GM12878 (cell line): ENCODE measurements at regions not wholly inside any gene's neighbourhood (a gene's known extent, or its start where the extent isn't known, plus 50 kb on each side); places are given as distances from the start of the nearest gene placed in this dataset.

Experiments used
- ATAC-seq: fragments of 200-7000 bp; cut with Tn5 transposase; 3 replicates; pipeline ENCODE4 v1.9.1; 2020; ENCODE audit warnings: mild to moderate bottlenecking, moderate library complexity
- BruUV-seq: library from RNA; stranded (reverse); fragments of 400-500 nt; replicated peaks from 2 replicates; lab custom pipeline; 2021; lab: Mats Ljungman, UMichigan
- CTCF ChIA-PET: fragments of 300-600 bp; sonication (Branson Sonifier 250); formaldehyde crosslinking; extraction: SDS; loops from one replicate; lab custom pipeline; 2021; ENCODE audit warnings: inconsistent platforms; lab: Yijun Ruan, JAX
- POLR2A ChIA-PET: fragments of 350-600 bp; formaldehyde crosslinking; extraction: SDS; loops from one replicate; lab custom pipeline; 2021; ENCODE audit warnings: inconsistent platforms; lab: Charles Lee
- RAD21 ChIA-PET: fragments of 300-600 bp; sonication (Branson Sonifier 250); formaldehyde crosslinking; loops from one replicate; lab custom pipeline; 2023; ENCODE audit warnings: antibody characterized with exemption; ENCODE audit not compliant: unreplicated experiment; lab: Charles Lee
- SMC1A ChIA-PET: fragments of 300-600 bp; sonication (Branson Sonifier 250); formaldehyde crosslinking; loops from one replicate; lab custom pipeline; 2023; ENCODE audit not compliant: unreplicated experiment, uncharacterized antibody; lab: Charles Lee
- DNase-seq: peaks from one replicate; pipeline ENCODE4 v3.0.0-alpha.2; 2011; ENCODE audit warnings: low read depth, low spot score
- FAIRE-seq: peaks from 3 replicates; lab custom pipeline; 2011; peaks lifted over from hg19 to GRCh38; lab: Jason Lieb, UNC
- H2AFZ ChIP-seq: 2 replicates; pipeline ENCODE4 v1.6.0; 2011; ENCODE audit warnings: low read depth, low read length, control low read depth; ENCODE audit not compliant: control insufficient read depth
- H3K27ac ChIP-seq: 2 replicates; pipeline ENCODE4 v1.5.1; 2011; ENCODE audit warnings: control low read depth; ENCODE audit not compliant: control insufficient read depth, insufficient read depth
- H3K27me3 ChIP-seq, 2 experiments: replicated peaks in 1 of 2; 2 replicates each; pipeline versions ENCODE4 v1.6.0 to v1.6.1; 2011; ENCODE audit warnings: low read length in 1 of 2; ENCODE audit not compliant: control insufficient read depth in 2 of 2, insufficient read depth in 2 of 2
- H3K36me3 ChIP-seq, 2 experiments: 2 replicates each; pipeline ENCODE4 v1.5.1; 2011; ENCODE audit warnings: low read length in 1 of 2; ENCODE audit not compliant: control insufficient read depth in 2 of 2, insufficient read depth in 2 of 2
- H3K4me1 ChIP-seq: 2 replicates; pipeline ENCODE4 v1.6.1; 2011; ENCODE audit warnings: mild to moderate bottlenecking, low read length, moderate library complexity, mixed read lengths; ENCODE audit not compliant: control insufficient read depth, insufficient read depth
- H3K4me2 ChIP-seq: 2 replicates; pipeline ENCODE4 v1.6.0; 2011; ENCODE audit warnings: control low read depth; ENCODE audit not compliant: control insufficient read depth, insufficient read depth
- H3K4me3 ChIP-seq: fragments of 200-600 bp; sonication (generic); 2 replicates; pipeline ENCODE4 v1.5.1; 2016
- H3K79me2 ChIP-seq: 2 replicates; pipeline ENCODE4 v1.6.0; 2011; ENCODE audit warnings: low read length; ENCODE audit not compliant: control insufficient read depth, insufficient read depth
- H3K9ac ChIP-seq: 2 replicates; pipeline ENCODE4 v1.8.0; 2011; ENCODE audit warnings: low read length, control low read depth, mixed read lengths; ENCODE audit not compliant: control insufficient read depth, insufficient read depth
- H3K9me3 ChIP-seq: replicated peaks from 3 replicates; pipeline ENCODE4 v1.5.1; 2011; ENCODE audit warnings: mild to moderate bottlenecking, low read length; ENCODE audit not compliant: control insufficient read depth, insufficient read depth
- H4K20me1 ChIP-seq: 2 replicates; pipeline ENCODE4 v1.6.0; 2011; ENCODE audit not compliant: control insufficient read depth, insufficient read depth
- SIX5 ChIP-seq: IDR thresholded peaks from 2 replicates; pipeline ENCODE4 v1.6.1; 2011; ENCODE audit warnings: mild to moderate bottlenecking, low read depth, low read length, moderate library complexity; ENCODE audit not compliant: severe bottlenecking
- SUPT20H ChIP-seq: IDR thresholded peaks from 2 replicates; pipeline ENCODE4 v1.6.1; 2011; ENCODE audit warnings: low read depth, mild to moderate bottlenecking, low read length, moderate library complexity, borderline replicate concordance; ENCODE audit not compliant: control insufficient read depth
- ZBTB4 ChIP-seq: fragments of 450-650 bp; formaldehyde crosslinking; IDR thresholded peaks from 2 replicates; pipeline ENCODE4 v1.4.0; 2022; ENCODE audit warnings: mild to moderate bottlenecking, moderate library complexity
- ZNF217 ChIP-seq: fragments of 450-650 bp; IDR thresholded peaks from 2 replicates; pipeline ENCODE4 v1.6.1; 2017; ENCODE audit warnings: antibody characterized with exemption, mild to moderate bottlenecking
- ZNF24 ChIP-seq: fragments of 450-650 bp; IDR thresholded peaks from 2 replicates; pipeline ENCODE4 v1.6.1; 2017; ENCODE audit warnings: antibody characterized with exemption, mild to moderate bottlenecking
- WGBS: methylation state at CpG from one replicate; pipeline ENCODE4 v1.1.6; 2016; ENCODE audit warnings: low lambda C conversion rate; ENCODE audit not compliant: insufficient replicate concordance, insufficient coverage; ENCODE audit errors: missing lambda C conversion rate; 5-methylcytosine and 5-hydroxymethylcytosine counted together
- in situ Hi-C: fragments of 300-500 bp; cut with MboI; formaldehyde crosslinking; loops from 9 replicates; pipeline ENCODE4 v1.14.3; 2018; ENCODE audit warnings: mixed read lengths
- intact Hi-C: fragments of 100-400 bp; cut with micrococcal nuclease; formaldehyde crosslinking; loops from one replicate; pipeline ENCODE4 v1.14.2; 2022; ENCODE audit not compliant: unreplicated experiment
- TF ChIP-seq, protein P1 (sequence below): fragments of 450-650 bp; IDR thresholded peaks from 2 replicates; pipeline ENCODE4 v1.6.1; 2017; ENCODE audit warnings: mild to moderate bottlenecking, moderate library complexity
- TF ChIP-seq, protein P2 (sequence below): IDR thresholded peaks from 2 replicates; pipeline ENCODE4 v1.6.1; 2012; ENCODE audit warnings: low read depth, low read length, improper control_type of control experiment

- WGBS = 64% methylated on average over 20 of the region's 21 CpGs
- no peak for DNase-seq
- no peak overlapping the region for H3K9ac ChIP-seq
- SMC1A ChIA-PET = no interaction called here
- no peaks in the 10 kb centered on the region for H3K79me2 ChIP-seq
- TF ChIP-seq ZNF24 (no peak), ZBTB4 (CRISPR knock-in tag) (no peak), SIX5 (no peak), ZNF217 (no peak), SUPT20H (no peak)
- TF ChIP-seq, protein P1, sequence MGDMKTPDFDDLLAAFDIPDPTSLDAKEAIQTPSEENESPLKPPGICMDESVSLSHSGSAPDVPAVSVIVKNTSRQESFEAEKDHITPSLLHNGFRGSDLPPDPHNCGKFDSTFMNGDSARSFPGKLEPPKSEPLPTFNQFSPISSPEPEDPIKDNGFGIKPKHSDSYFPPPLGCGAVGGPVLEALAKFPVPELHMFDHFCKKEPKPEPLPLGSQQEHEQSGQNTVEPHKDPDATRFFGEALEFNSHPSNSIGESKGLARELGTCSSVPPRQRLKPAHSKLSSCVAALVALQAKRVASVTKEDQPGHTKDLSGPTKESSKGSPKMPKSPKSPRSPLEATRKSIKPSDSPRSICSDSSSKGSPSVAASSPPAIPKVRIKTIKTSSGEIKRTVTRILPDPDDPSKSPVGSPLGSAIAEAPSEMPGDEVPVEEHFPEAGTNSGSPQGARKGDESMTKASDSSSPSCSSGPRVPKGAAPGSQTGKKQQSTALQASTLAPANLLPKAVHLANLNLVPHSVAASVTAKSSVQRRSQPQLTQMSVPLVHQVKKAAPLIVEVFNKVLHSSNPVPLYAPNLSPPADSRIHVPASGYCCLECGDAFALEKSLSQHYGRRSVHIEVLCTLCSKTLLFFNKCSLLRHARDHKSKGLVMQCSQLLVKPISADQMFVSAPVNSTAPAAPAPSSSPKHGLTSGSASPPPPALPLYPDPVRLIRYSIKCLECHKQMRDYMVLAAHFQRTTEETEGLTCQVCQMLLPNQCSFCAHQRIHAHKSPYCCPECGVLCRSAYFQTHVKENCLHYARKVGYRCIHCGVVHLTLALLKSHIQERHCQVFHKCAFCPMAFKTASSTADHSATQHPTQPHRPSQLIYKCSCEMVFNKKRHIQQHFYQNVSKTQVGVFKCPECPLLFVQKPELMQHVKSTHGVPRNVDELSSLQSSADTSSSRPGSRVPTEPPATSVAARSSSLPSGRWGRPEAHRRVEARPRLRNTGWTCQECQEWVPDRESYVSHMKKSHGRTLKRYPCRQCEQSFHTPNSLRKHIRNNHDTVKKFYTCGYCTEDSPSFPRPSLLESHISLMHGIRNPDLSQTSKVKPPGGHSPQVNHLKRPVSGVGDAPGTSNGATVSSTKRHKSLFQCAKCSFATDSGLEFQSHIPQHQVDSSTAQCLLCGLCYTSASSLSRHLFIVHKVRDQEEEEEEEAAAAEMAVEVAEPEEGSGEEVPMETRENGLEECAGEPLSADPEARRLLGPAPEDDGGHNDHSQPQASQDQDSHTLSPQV = no peak
- TF ChIP-seq, protein P2, sequence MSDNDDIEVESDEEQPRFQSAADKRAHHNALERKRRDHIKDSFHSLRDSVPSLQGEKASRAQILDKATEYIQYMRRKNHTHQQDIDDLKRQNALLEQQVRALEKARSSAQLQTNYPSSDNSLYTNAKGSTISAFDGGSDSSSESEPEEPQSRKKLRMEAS = no peak
- TF ChIP-seq, all 136 proteins: peak for 0
- Histone ChIP-seq H3K27ac (no peak overlapping the region), H3K4me3 (no peak overlapping the region), H3K4me1 (no peaks in the 10 kb centered on the region), H3K27me3 (no peaks in the 10 kb centered on the region), H2AFZ (no peak overlapping the region), H4K20me1 (no peaks in the 10 kb centered on the region), H3K4me2 (no peak overlapping the region), H3K36me3 (no peaks in the 10 kb centered on the region), H3K9me3 (no peaks in the 10 kb centered on the region; the same call in 2 of the 3 replicates)
- in situ Hi-C loops (no loop called here), intact Hi-C loops (no loop called here)
- RAD21 ChIA-PET = no interaction called here
- CTCF ChIA-PET = no interaction called here
- BruUV-seq = no TSS peak
- POLR2A ChIA-PET = no interaction called here
- FAIRE-seq (no peak), ATAC-seq (no peak)
These were observed 76.1 kb upstream of the PPP2R3B start for GRCh38 chrX:462853-463252.
